CD4-positive, alpha-beta memory T cell (primary cell): ENCODE measurements at regions not wholly inside any gene's neighbourhood (a gene's known extent, or its start where the extent isn't known, plus 50 kb on each side); places are given as distances from the start of the nearest gene placed in this dataset.

Experiments used
- CTCF ChIA-PET: fragments of 350-600 bp; sonication (Branson Sonifier 250); formaldehyde crosslinking; loops from one replicate; lab custom pipeline; 2021; ENCODE audit warnings: inconsistent platforms; ENCODE audit not compliant: partially characterized antibody; lab: Charles Lee
- POLR2A ChIA-PET: fragments of 350-600 bp; sonication (Branson Sonifier 250); formaldehyde crosslinking; loops from one replicate; lab custom pipeline; 2021; ENCODE audit not compliant: partially characterized antibody; lab: Charles Lee
- DNase-seq, 5 donors: peaks; one replicate each; pipeline versions ENCODE4 v3.0.0 to v3.0.0-alpha.2; 2020 to 2022; ENCODE audit warnings: mixed read lengths in 1 of 5
- H3K27ac ChIP-seq: one replicate; pipeline ENCODE4 v1.7.0; 2013; ENCODE audit warnings: low read depth, low read length
- H3K27me3 ChIP-seq: 2 replicates; pipeline ENCODE4 v1.7.0; 2013; ENCODE audit warnings: mild to moderate bottlenecking, low read length, moderate library complexity; ENCODE audit not compliant: insufficient read depth
- H3K36me3 ChIP-seq: 2 replicates; pipeline ENCODE4 v1.7.0; 2013; ENCODE audit warnings: mild to moderate bottlenecking, low read length, moderate library complexity; ENCODE audit not compliant: insufficient read depth
- H3K4me1 ChIP-seq: 2 replicates; pipeline ENCODE4 v1.7.0; 2013; ENCODE audit warnings: mild to moderate bottlenecking, low read length, moderate library complexity; ENCODE audit not compliant: insufficient read depth
- H3K4me3 ChIP-seq, 2 donors: one replicate each; pipeline ENCODE4 v1.7.0; 2013; ENCODE audit warnings: low read length in 2 of 2, mild to moderate bottlenecking in 1 of 2
- H3K9me3 ChIP-seq, 2 donors: one replicate each; pipeline ENCODE4 v1.7.0; 2013; ENCODE audit warnings: low read length in 2 of 2, control low read depth in 1 of 2; ENCODE audit not compliant: control insufficient read depth in 1 of 2
- H3K27ac Mint-ChIP-seq, 7 donors: one replicate each; pipeline ENCODE4 v1.8.0; 2020 to 2021; ENCODE audit warnings: mixed read lengths in 7 of 7, mild to moderate bottlenecking in 6 of 7, inconsistent platforms in 3 of 7, moderate library complexity in 3 of 7
- H3K27me3 Mint-ChIP-seq, 2 donors: one replicate each; pipeline ENCODE4 v1.8.0; 2020 to 2021; ENCODE audit warnings: mixed read lengths in 2 of 2
- H3K36me3 Mint-ChIP-seq, 2 donors: one replicate each; pipeline ENCODE4 v1.8.0; 2020 to 2021; ENCODE audit warnings: mixed read lengths in 2 of 2, inconsistent platforms in 1 of 2, mild to moderate bottlenecking in 1 of 2
- H3K4me1 Mint-ChIP-seq, 4 donors: one replicate each; pipeline ENCODE4 v1.8.0; 2020 to 2021; ENCODE audit warnings: mixed read lengths in 4 of 4, mild to moderate bottlenecking in 1 of 4
- H3K4me3 Mint-ChIP-seq, 8 donors: one replicate each; pipeline ENCODE4 v1.8.0; 2020 to 2021; ENCODE audit warnings: mixed read lengths in 8 of 8, mild to moderate bottlenecking in 7 of 8, moderate library complexity in 6 of 8, inconsistent platforms in 3 of 8
- H3K9me3 Mint-ChIP-seq, 8 donors: one replicate each; pipeline ENCODE4 v1.8.0; 2020 to 2021; ENCODE audit warnings: mixed read lengths in 8 of 8, mild to moderate bottlenecking in 5 of 8, inconsistent platforms in 3 of 8, moderate library complexity in 1 of 8
- intact Hi-C: fragments of 100-400 bp; cut with micrococcal nuclease; formaldehyde crosslinking; loops from one replicate; pipeline ENCODE4 v1.15.1; 2023

DNA sequence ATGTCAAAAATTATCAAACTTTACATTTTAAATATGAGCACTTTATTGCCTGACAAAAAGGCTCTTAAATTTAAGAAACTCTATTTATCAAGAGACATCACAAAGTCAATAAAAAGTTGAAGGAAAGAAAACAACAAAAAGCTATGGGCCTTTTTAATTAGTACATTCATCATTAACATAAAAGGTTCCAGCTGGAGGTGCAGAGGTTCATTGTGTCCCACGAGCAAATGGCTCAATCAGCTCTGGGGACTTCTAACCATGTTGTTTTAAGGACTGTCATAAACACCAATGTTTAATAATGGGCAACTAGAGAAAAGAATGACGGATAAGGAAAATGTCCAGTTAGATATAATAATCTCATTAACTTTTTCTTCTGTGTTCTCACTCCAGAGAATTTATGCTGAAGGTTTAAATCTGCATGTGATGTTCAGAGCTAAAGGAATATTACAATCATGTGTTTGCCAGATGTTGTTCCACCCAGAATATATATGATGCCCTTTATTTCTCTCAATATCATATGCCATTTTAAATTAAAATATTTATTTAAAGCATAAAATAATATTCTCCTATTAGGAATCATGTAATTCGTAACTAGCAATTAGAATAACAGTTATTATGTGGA, 840.3 kb upstream of the ADGRL3 start:
- no peaks in the 10 kb centered on the region for H3K27me3 Mint-ChIP-seq
- H3K36me3 ChIP-seq = no peaks in the 10 kb centered on the region
- no peaks in the 10 kb centered on the region for H3K36me3 Mint-ChIP-seq
- ChIA-PET POLR2A (no interaction called here), CTCF (no interaction called here)
- H3K9me3 Mint-ChIP-seq = peaks cover 2 to 27% (median 10%) of the 10 kb centered on the region in 8 donors
- no peak overlapping the region for H3K27ac Mint-ChIP-seq
- no peaks in the 10 kb centered on the region for H3K27me3 ChIP-seq
- H3K4me3 ChIP-seq = no peak overlapping the region
- H3K4me3 Mint-ChIP-seq = no peak overlapping the region
- H3K4me1 Mint-ChIP-seq = no peaks in the 10 kb centered on the region
- no peaks in the 10 kb centered on the region for H3K9me3 ChIP-seq
- DNase-seq = no peak
- H3K27ac ChIP-seq = no peak overlapping the region
- intact Hi-C loops = no loop called here
- H3K4me1 ChIP-seq = no peaks in the 10 kb centered on the region

DNA sequence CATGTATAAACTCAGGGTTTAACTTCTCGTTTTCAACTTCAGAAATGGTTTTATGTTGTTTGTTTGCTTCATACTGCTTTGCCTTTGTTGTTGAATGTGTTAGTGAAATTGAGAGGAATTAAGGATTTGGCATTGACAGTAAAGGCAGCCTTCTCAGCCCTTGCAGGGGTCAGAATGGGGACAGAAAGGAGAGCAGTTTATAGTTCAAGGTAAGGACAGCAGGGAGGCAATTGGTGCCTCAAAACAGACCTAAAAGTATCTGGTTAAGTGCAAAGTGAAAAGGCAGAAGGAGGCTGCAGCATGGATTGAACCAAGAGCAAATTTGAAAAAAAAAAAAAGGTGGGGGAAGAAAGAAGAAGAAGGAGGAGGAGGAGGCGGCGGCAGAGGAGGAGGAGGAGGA, 835.0 kb upstream of the ADGRL3 start:
- ChIA-PET POLR2A (no interaction called here), CTCF (no interaction called here)

DNA sequence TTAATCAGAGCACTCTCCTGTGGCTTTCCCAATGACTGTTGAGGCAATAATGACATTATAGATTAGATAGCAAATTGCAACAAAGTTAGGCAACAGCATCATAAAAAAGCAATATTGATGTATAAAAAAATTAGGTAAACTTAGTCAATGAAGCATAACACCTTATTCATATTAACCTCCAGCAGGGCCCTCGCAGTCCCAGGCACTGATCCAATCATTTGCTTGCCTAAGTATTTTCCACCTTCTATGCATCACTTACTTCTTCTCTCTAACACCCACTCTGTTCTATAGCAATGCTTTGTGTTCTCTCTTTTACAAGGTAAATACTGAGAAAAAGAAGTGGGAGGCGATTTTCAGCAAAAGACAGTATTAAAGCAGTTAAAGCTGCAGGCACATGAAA, 833.5 kb upstream of the ADGRL3 start:
- Mint-ChIP-seq H3K36me3 (no peaks in the 10 kb centered on the region), H3K27me3 (no peaks in the 10 kb centered on the region), H3K4me1 (no peaks in the 10 kb centered on the region), H3K27ac (no peak overlapping the region), H3K4me3 (no peak overlapping the region), H3K9me3 (peaks cover 2 to 24% (median 16%) of the 10 kb centered on the region in 8 donors)
- DNase-seq = no peak
- ChIA-PET POLR2A (no interaction called here), CTCF (no interaction called here)
- Histone ChIP-seq H3K27me3 (no peaks in the 10 kb centered on the region), H3K36me3 (no peaks in the 10 kb centered on the region), H3K27ac (no peak overlapping the region), H3K4me1 (no peaks in the 10 kb centered on the region), H3K4me3 (no peak overlapping the region), H3K9me3 (no peaks in the 10 kb centered on the region)
- intact Hi-C loops = no loop called here

More for the DNA sequence above, 835.0 kb upstream of the ADGRL3 start:
- Histone ChIP-seq H3K4me1 (no peaks in the 10 kb centered on the region), H3K36me3 (no peaks in the 10 kb centered on the region), H3K27ac (no peak overlapping the region), H3K27me3 (no peaks in the 10 kb centered on the region), H3K9me3 (no peaks in the 10 kb centered on the region), H3K4me3 (no peak overlapping the region)
- Mint-ChIP-seq H3K4me3 (no peak overlapping the region), H3K27ac (no peak overlapping the region), H3K4me1 (no peaks in the 10 kb centered on the region), H3K36me3 (no peaks in the 10 kb centered on the region), H3K9me3 (peaks cover 3 to 23% (median 17%) of the 10 kb centered on the region in 8 donors), H3K27me3 (no peaks in the 10 kb centered on the region)
- no peak for DNase-seq
- intact Hi-C loops = no loop called here

DNA sequence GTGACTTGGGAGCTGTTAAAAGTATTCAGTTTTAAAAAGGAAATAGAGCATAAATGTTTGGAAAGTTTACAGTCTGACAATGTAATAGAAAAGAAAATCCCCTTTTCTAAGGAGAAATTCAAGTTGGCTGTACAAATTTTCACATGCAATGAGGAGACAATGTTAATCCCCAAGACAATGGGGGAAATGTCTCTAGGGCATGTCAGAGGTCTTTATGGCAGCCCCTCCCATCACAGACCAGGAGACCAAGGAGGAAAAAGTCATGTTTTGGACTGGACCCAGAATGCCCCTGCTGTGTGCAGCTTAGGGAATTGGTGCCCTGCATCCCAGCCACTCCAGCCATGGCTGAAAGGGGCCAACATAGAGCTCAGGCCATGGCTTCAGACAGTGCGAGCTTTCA, 831.1 kb upstream of the ADGRL3 start:
- intact Hi-C loops = no loop called here
- no peaks in the 10 kb centered on the region for H3K4me1 ChIP-seq
- no peak for DNase-seq
- H3K27me3 Mint-ChIP-seq = no peaks in the 10 kb centered on the region
- POLR2A ChIA-PET = no interaction called here
- no peak overlapping the region for H3K27ac Mint-ChIP-seq
- no peaks in the 10 kb centered on the region for H3K36me3 ChIP-seq
- H3K36me3 Mint-ChIP-seq = no peaks in the 10 kb centered on the region
- no peak overlapping the region for H3K27ac ChIP-seq
- CTCF ChIA-PET = no interaction called here
- H3K9me3 ChIP-seq = no peaks in the 10 kb centered on the region
- no peak overlapping the region for H3K4me3 ChIP-seq
- no peak overlapping the region for H3K4me3 Mint-ChIP-seq
- H3K27me3 ChIP-seq = no peaks in the 10 kb centered on the region
- H3K9me3 Mint-ChIP-seq = peaks cover 2 to 29% (median 12%) of the 10 kb centered on the region in 8 donors
- H3K4me1 Mint-ChIP-seq = no peaks in the 10 kb centered on the region

DNA sequence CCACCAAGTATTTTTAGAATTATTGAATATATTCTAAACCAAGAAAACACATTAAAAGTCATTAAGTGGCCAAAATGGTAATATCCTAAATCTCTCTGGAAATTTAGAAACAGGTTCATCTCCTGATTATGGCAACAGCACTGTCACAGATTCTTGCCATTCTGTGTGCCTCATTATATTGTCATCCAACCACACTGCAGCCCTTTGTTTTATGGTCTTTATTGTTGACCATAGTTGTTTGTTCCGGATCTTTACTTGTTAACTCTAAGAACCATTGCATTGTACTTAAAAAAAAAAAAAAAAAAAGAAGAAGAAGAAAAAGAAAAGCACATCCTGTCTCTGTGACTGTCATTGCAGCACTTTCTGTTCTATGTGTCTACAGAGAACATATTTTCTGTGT, 822.1 kb upstream of the ADGRL3 start:
- DNase-seq = no peak
- ChIA-PET POLR2A (no interaction called here), CTCF (no interaction called here)
- intact Hi-C loops = no loop called here
- no peaks in the 10 kb centered on the region for H3K36me3 Mint-ChIP-seq
- Histone ChIP-seq H3K36me3 (no peaks in the 10 kb centered on the region), H3K27me3 (no peaks in the 10 kb centered on the region), H3K4me1 (no peaks in the 10 kb centered on the region), H3K9me3 (no peaks in the 10 kb centered on the region), H3K4me3 (no peak overlapping the region), H3K27ac (no peak overlapping the region)
- peaks cover 1 to 23% (median 9%) of the 10 kb centered on the region in 8 donors for H3K9me3 Mint-ChIP-seq
- no peaks in the 10 kb centered on the region for H3K27me3 Mint-ChIP-seq
- H3K4me3 Mint-ChIP-seq = no peak overlapping the region
- H3K27ac Mint-ChIP-seq = no peak overlapping the region
- H3K4me1 Mint-ChIP-seq = no peaks in the 10 kb centered on the region

DNA sequence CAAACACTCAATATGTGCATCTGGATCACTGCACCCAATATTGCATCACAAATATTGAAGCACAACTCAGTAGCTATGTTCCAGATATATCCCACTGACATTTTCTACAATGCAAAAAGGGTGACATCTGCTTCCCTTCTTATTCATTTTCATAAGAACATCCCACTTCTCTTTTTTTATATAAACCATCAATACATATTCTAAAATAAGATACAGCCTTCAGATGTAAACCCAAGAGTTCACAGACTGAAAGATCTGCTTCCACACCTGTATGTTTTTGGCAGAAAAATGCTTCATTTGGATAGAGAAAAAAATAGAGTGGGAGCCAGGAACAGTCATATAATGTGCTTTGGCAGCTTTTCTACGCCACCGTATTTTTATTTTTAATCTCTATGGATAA, 815.6 kb upstream of the ADGRL3 start:
- H3K36me3 ChIP-seq = no peaks in the 10 kb centered on the region
- no peaks in the 10 kb centered on the region for H3K27me3 ChIP-seq
- intact Hi-C loops = no loop called here
- no peak overlapping the region for H3K27ac ChIP-seq
- Mint-ChIP-seq H3K4me1 (no peaks in the 10 kb centered on the region), H3K9me3 (peaks cover 2 to 14% (median 5%) of the 10 kb centered on the region in 8 donors), H3K4me3 (no peak overlapping the region), H3K36me3 (no peaks in the 10 kb centered on the region), H3K27me3 (no peaks in the 10 kb centered on the region), H3K27ac (no peak overlapping the region)
- ChIA-PET POLR2A (no interaction called here), CTCF (no interaction called here)
- no peaks in the 10 kb centered on the region for H3K4me1 ChIP-seq
- DNase-seq = no peak
- no peaks in the 10 kb centered on the region for H3K9me3 ChIP-seq
- H3K4me3 ChIP-seq = no peak overlapping the region

DNA sequence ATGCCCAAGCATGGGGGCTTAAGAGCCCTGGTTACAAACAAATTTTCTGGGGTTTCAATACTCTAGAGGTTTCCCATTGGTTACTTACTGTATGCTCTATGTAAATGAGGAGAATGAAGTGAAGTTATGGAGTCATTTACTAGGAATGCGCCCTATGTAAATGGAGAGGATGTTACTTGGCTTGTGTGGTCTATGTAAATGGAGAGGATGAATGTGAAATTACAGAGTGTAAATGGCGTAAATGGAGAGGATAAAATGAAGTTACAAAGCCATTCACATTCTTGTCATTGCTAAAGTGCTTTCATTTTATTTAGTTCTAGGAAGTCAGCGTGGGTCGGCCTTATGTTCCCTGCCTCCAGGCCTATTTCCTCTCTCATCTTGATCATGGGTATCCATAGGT, 810.5 kb upstream of the ADGRL3 start:
- no peaks in the 10 kb centered on the region for H3K27me3 ChIP-seq
- H3K9me3 ChIP-seq = no peaks in the 10 kb centered on the region
- H3K9me3 Mint-ChIP-seq = peaks cover 0 to 21% (median 12%) of the 10 kb centered on the region in 8 donors
- CTCF ChIA-PET = no interaction called here
- H3K4me3 ChIP-seq = no peak overlapping the region
- no peak for DNase-seq
- H3K4me1 Mint-ChIP-seq = no peaks in the 10 kb centered on the region
- H3K27ac ChIP-seq = no peak overlapping the region
- H3K27me3 Mint-ChIP-seq = no peaks in the 10 kb centered on the region
- no peak overlapping the region for H3K4me3 Mint-ChIP-seq
- H3K36me3 ChIP-seq = no peaks in the 10 kb centered on the region
- no peak overlapping the region for H3K27ac Mint-ChIP-seq
- intact Hi-C loops = no loop called here
- POLR2A ChIA-PET = no interaction called here
- no peaks in the 10 kb centered on the region for H3K36me3 Mint-ChIP-seq
- no peaks in the 10 kb centered on the region for H3K4me1 ChIP-seq
